ENCODE measurements at regions not wholly inside any gene's neighbourhood (a gene's known extent, or its start where the extent isn't known, plus 50 kb on each side); places are given as distances from the start of the nearest gene placed in this dataset.

GRCh38 chr1:168403140-168403539, 122.5 kb downstream of the TBX19 start:
- TF ChIP-seq POLR2A (IDR thresholded peaks at IDR 0.05) (no peak), CTCF (IDR thresholded peaks at IDR 0.05) (no peak), EP300 (IDR thresholded peaks at IDR 0.05) (no peak)

All from tibial nerve (tissue), 4 donors.